ENCODE measurements at regions not wholly inside any gene's neighbourhood (a gene's known extent, or its start where the extent isn't known, plus 50 kb on each side); places are given as distances from the start of the nearest gene placed in this dataset.

DNA sequence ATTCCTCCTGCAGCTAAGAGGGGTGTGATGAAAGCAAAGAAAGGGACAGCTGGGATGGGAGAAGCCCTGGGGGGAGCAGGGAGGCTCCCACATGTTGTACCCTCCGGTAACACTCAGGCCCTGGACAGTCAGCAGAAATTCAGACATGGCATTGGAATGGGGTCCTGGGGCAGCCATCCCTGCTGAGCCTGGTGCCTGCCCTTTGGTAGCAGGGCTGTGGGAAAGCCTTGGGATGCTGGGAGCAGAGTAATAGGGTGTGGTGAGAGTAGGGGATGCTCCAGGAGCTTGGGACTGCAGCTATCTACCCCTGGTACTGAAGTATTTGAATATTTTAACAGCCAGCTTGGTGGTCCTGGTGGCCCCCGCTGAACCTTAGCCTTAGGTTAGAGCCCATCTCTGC is 56.8 kb downstream of the FAM241B start:
- no peak for ATAC-seq
- in situ Hi-C loops (cut with MboI; ENCODE audit: low sequenced_read_pairs in 4 of 4), result no loop called here
- no peak for DNase-seq
- Histone ChIP-seq H3K9me3 (no peaks in the 10 kb centered on the region), H3K4me3 (no peak overlapping the region), H3K36me3 (no peaks in the 10 kb centered on the region), H3K4me1 (peaks cover 0 to 15% of the 10 kb centered on the region in 2 donors), H3K27me3 (no peaks in the 10 kb centered on the region), H3K27ac (no peak overlapping the region)
- no peak for TF ChIP-seq POLR2A (IDR thresholded peaks at IDR 0.05)
- TF ChIP-seq, protein P1, sequence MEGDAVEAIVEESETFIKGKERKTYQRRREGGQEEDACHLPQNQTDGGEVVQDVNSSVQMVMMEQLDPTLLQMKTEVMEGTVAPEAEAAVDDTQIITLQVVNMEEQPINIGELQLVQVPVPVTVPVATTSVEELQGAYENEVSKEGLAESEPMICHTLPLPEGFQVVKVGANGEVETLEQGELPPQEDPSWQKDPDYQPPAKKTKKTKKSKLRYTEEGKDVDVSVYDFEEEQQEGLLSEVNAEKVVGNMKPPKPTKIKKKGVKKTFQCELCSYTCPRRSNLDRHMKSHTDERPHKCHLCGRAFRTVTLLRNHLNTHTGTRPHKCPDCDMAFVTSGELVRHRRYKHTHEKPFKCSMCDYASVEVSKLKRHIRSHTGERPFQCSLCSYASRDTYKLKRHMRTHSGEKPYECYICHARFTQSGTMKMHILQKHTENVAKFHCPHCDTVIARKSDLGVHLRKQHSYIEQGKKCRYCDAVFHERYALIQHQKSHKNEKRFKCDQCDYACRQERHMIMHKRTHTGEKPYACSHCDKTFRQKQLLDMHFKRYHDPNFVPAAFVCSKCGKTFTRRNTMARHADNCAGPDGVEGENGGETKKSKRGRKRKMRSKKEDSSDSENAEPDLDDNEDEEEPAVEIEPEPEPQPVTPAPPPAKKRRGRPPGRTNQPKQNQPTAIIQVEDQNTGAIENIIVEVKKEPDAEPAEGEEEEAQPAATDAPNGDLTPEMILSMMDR (IDR thresholded peaks at IDR 0.05 in 4 of 5, conservative IDR thresholded peaks at IDR 0.05 in 1 of 5), result no peak
- intact Hi-C loops (cut with DNase I; ENCODE audit: low total_unique reads), result no loop called here

GRCh38 chr10:69687426-69687825 is 57.4 kb downstream of the FAM241B start:
- Histone ChIP-seq H3K27me3 (no peaks in the 10 kb centered on the region), H3K9me3 (no peaks in the 10 kb centered on the region), H3K36me3 (no peaks in the 10 kb centered on the region), H3K4me3 (no peak overlapping the region), H3K4me1 (peaks cover 0 to 15% of the 10 kb centered on the region in 2 donors), H3K27ac (no peak overlapping the region)
- intact Hi-C loops (cut with DNase I; ENCODE audit: low total_unique reads) (no loop called here), in situ Hi-C loops (cut with MboI; ENCODE audit: low sequenced_read_pairs in 4 of 4) (no loop called here)
- TF ChIP-seq, protein P1 (IDR thresholded peaks at IDR 0.05 in 4 of 5, conservative IDR thresholded peaks at IDR 0.05 in 1 of 5), result no peak
- no peak for TF ChIP-seq POLR2A (IDR thresholded peaks at IDR 0.05)
- DNase-seq, result no peak
- no peak for ATAC-seq

GRCh38 chr10:69692267-69692666 is 62.2 kb downstream of the FAM241B start:
- ATAC-seq, result no peak
- no peak for TF ChIP-seq POLR2A (IDR thresholded peaks at IDR 0.05)
- TF ChIP-seq, protein P1 (IDR thresholded peaks at IDR 0.05 in 4 of 5, conservative IDR thresholded peaks at IDR 0.05 in 1 of 5), result no peak
- intact Hi-C loops (cut with DNase I; ENCODE audit: low total_unique reads), result no loop called here

GRCh38 chr10:69692891-69693290 is 62.8 kb downstream of the FAM241B start:
- no peaks in the 10 kb centered on the region for H3K4me1 ChIP-seq
- DNase-seq, result no peak
- no peaks in the 10 kb centered on the region for H3K9me3 ChIP-seq
- no peaks in the 10 kb centered on the region for H3K27me3 ChIP-seq
- no peaks in the 10 kb centered on the region for H3K36me3 ChIP-seq
- ATAC-seq, result no peak
- in situ Hi-C loops (cut with MboI; ENCODE audit: low sequenced_read_pairs in 4 of 4), result no loop called here
- H3K4me3 ChIP-seq, result no peak overlapping the region
- H3K27ac ChIP-seq, result no peak overlapping the region
- TF ChIP-seq POLR2A (IDR thresholded peaks at IDR 0.05), result no peak
- TF ChIP-seq, protein P1 (IDR thresholded peaks at IDR 0.05 in 4 of 5, conservative IDR thresholded peaks at IDR 0.05 in 1 of 5), result no peak
- intact Hi-C loops (cut with DNase I; ENCODE audit: low total_unique reads), result no loop called here

More at GRCh38 chr10:69692267-69692666, 62.2 kb downstream of the FAM241B start:
- Histone ChIP-seq H3K4me3 (no peak overlapping the region), H3K4me1 (no peaks in the 10 kb centered on the region), H3K36me3 (no peaks in the 10 kb centered on the region), H3K27me3 (no peaks in the 10 kb centered on the region), H3K27ac (no peak overlapping the region), H3K9me3 (no peaks in the 10 kb centered on the region)
- no peak for DNase-seq
- in situ Hi-C loops (cut with MboI; ENCODE audit: low sequenced_read_pairs in 4 of 4), result no loop called here

GRCh38 chr10:69693886-69694285 is 63.8 kb downstream of the FAM241B start:
- in situ Hi-C loops (cut with MboI; ENCODE audit: low sequenced_read_pairs in 4 of 4), result no loop called here
- intact Hi-C loops (cut with DNase I; ENCODE audit: low total_unique reads), result no loop called here
- no peak overlapping the region for H3K27ac ChIP-seq

More at GRCh38 chr10:69693886-69694285, 63.8 kb downstream of the FAM241B start:
- H3K36me3 ChIP-seq, result no peaks in the 10 kb centered on the region
- no peaks in the 10 kb centered on the region for H3K9me3 ChIP-seq
- no peaks in the 10 kb centered on the region for H3K27me3 ChIP-seq
- DNase-seq (no peak), ATAC-seq (no peak)
- TF ChIP-seq, protein P1 (IDR thresholded peaks at IDR 0.05 in 4 of 5, conservative IDR thresholded peaks at IDR 0.05 in 1 of 5), result no peak
- no peak overlapping the region for H3K4me3 ChIP-seq
- no peaks in the 10 kb centered on the region for H3K4me1 ChIP-seq
